Body of pancreas (tissue), 4 donors: ENCODE measurements at regions not wholly inside any gene's neighbourhood (a gene's known extent, or its start where the extent isn't known, plus 50 kb on each side); places are given as distances from the start of the nearest gene placed in this dataset.

Experiments used
- ATAC-seq: fragments of 150-250 bp; one replicate; pipeline ENCODE4 v1.9.1; 2016
- DNase-seq, 4 donors: peaks; one replicate each; pipeline ENCODE4 v3.0.0-alpha.2; 2019
- H3K27ac ChIP-seq, 4 donors: fragments of 200-600 bp; sonication (generic); 1 replicate in 3 of 4; 2 replicates in 1 of 4; pipeline versions ENCODE4 v1.5.1 to v1.6.1; 2016 to 2019; ENCODE audit warnings: mild to moderate bottlenecking in 1 of 4, mixed read lengths in 1 of 4, moderate library complexity in 1 of 4
- H3K27me3 ChIP-seq, 2 donors: fragments of 200-600 bp; sonication (generic); one replicate each; pipeline ENCODE4 v1.6.0; 2016; ENCODE audit warnings: mild to moderate bottlenecking in 1 of 2
- H3K36me3 ChIP-seq, 2 donors: fragments of 200-600 bp; sonication (generic); replicated peaks in 1 of 2; 2 replicates each; pipeline ENCODE4 v1.5.1; 2016; ENCODE audit warnings: low read depth in 2 of 2; ENCODE audit not compliant: insufficient read depth in 1 of 2
- H3K4me1 ChIP-seq: fragments of 200-600 bp; sonication (generic); one replicate; pipeline ENCODE4 v1.6.0; 2016
- H3K4me3 ChIP-seq, 2 donors: fragments of 200-600 bp; sonication (generic); 1 replicate in 1 of 2; 2 replicates in 1 of 2; pipeline ENCODE4 v1.5.1; 2016 to 2019
- H3K9me3 ChIP-seq, 3 donors: fragments of 200-600 bp; sonication (generic); 1 replicate in 2 of 3; 2 replicates in 1 of 3; pipeline ENCODE4 v1.5.1; 2016
- POLR2A ChIP-seq, 3 donors: fragments of 450-650 bp; IDR thresholded peaks; one replicate each; pipeline ENCODE4 v1.6.1; 2016; ENCODE audit warnings: antibody characterized with exemption in 3 of 3, mild to moderate bottlenecking in 2 of 3
- WGBS, 2 donors: methylation state at CpG; one replicate each; pipeline ENCODE4 v1.1.5; 2017; 5-methylcytosine and 5-hydroxymethylcytosine counted together
- intact Hi-C: fragments of 100-400 bp; cut with DNase I; formaldehyde crosslinking; loops from one replicate; pipeline ENCODE4 v1.15.1; 2023
- TF ChIP-seq, protein P1 (sequence below), 7 experiments: fragments of 450-650 bp in 4 of 7; fragments of 200-600 bp in 3 of 7; sonication (generic) in 3 of 7; IDR thresholded peaks; one replicate each; pipeline ENCODE4 v1.5.1; 2016 to 2019; ENCODE audit warnings: antibody characterized with exemption in 7 of 7

DNA sequence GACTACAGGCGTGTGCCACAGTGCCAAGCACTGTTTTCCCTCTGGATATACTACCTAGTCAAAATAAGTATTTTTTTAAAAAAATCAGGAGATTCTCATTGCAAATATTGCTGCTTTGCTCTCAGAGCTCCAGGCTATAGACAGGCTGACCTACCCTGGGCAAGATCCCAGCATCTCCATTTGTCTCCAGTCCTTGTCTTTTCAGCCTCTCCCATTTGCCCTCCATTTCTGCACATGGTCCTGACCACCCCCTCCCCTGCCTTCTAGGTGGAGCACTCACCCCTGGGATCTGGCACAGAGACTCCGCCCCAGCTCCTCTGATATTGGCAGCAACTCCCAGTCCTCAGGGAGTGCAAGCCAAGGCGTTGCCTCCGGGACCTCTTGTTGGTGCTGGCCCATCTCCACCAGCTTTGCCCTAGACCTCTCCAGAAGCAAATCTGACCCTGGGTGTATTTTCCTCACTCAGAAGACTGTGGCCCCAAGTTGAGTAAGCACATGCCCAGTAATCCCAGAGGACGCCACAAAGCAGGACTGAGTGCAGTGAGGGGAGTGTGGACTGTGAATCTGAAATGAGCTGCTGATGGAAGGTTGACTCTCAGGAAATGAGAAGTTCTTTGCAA is 120.6 kb downstream of the MTPAP start:
- TF ChIP-seq POLR2A (IDR thresholded peaks at IDR 0.05), result no peak
- TF ChIP-seq, protein P1, sequence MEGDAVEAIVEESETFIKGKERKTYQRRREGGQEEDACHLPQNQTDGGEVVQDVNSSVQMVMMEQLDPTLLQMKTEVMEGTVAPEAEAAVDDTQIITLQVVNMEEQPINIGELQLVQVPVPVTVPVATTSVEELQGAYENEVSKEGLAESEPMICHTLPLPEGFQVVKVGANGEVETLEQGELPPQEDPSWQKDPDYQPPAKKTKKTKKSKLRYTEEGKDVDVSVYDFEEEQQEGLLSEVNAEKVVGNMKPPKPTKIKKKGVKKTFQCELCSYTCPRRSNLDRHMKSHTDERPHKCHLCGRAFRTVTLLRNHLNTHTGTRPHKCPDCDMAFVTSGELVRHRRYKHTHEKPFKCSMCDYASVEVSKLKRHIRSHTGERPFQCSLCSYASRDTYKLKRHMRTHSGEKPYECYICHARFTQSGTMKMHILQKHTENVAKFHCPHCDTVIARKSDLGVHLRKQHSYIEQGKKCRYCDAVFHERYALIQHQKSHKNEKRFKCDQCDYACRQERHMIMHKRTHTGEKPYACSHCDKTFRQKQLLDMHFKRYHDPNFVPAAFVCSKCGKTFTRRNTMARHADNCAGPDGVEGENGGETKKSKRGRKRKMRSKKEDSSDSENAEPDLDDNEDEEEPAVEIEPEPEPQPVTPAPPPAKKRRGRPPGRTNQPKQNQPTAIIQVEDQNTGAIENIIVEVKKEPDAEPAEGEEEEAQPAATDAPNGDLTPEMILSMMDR (IDR thresholded peaks at IDR 0.05), result no peak
- Histone ChIP-seq H3K27ac (no peak overlapping the region), H3K4me3 (no peak overlapping the region), H3K4me1 (no peaks in the 10 kb centered on the region), H3K36me3 (no peaks in the 10 kb centered on the region), H3K27me3 (no peaks in the 10 kb centered on the region), H3K9me3 (no peaks in the 10 kb centered on the region)
- 74 to 84% methylated on average over 5 of the region's 5 CpGs for WGBS, 2 donors
- ATAC-seq, result no peak
- intact Hi-C loops, result no loop called here
- no peak for DNase-seq

DNA sequence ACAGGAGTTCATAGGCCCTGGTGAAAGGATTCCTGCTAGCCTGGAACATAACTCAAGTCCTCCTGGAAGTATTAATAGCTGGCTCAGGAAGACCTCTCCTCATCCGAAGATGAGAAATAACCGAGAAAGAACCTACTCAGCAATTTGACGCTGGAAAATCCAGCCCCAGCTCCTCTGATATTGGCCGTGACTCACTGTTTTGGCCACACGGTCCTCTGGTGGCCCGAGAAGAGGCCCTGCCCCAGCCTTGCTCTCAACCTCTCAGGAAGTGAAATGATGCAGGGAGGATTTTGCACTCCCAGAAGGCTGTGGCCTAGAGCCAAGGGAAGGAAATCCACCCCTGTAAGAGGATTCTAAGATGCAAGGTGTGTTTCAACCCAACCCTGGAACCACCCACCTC is 121.6 kb downstream of the MTPAP start:
- no peak overlapping the region for H3K27ac ChIP-seq
- intact Hi-C loops, result no loop called here
- ATAC-seq (no peak), DNase-seq (no peak)
- H3K4me3 ChIP-seq, result no peak overlapping the region
- H3K9me3 ChIP-seq, result no peaks in the 10 kb centered on the region
- WGBS, 2 donors, result 79 to 82% methylated on average over 6 of the region's 6 CpGs
- TF ChIP-seq, protein P1 (IDR thresholded peaks at IDR 0.05), result no peak
- no peak for TF ChIP-seq POLR2A (IDR thresholded peaks at IDR 0.05)
- no peaks in the 10 kb centered on the region for H3K36me3 ChIP-seq
- no peaks in the 10 kb centered on the region for H3K27me3 ChIP-seq
- H3K4me1 ChIP-seq, result no peaks in the 10 kb centered on the region

DNA sequence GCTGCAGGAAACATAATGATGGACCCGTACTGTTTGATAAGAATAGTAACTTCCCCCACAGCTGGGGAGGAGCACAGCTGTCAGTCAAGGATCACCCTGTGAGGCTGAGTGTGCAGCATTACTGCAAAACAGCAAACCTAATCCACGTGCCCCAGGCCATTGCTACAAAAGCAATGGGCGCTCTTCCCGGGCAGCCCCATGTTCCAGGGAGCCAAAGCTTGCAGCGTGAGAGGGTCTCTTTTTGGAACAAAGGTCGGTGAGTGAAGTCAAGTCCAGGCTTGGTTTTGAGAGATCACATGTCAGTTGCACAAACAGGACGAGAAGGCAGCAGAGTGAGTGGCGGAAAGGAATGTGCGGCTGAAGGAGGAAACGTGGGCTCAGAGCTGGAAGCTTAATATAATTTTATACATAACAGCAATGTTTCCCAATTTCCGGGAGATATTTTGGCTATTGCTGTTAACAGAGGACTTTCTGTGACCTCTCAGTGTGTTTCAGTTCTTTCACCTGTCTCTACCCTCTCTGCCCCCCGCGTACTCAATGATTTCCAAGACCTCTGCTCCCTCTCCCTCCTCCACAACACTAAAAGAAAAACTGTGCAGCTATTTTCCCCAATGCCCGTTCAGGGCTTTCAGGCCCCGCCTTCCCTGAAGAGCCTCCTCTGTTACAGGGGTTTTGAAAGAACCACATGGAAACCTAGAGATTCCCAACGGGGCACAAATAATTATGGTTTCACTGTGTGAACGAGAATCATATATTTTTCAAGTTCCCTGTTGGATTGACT is 128.9 kb downstream of the MTPAP start:
- H3K36me3 ChIP-seq, result no peaks in the 10 kb centered on the region
- no peak for DNase-seq
- H3K4me1 ChIP-seq, result no peaks in the 10 kb centered on the region
- 15 to 28% methylated on average over 16 to 17 of the region's 17 CpGs for WGBS, 2 donors
- intact Hi-C loops, result no loop called here
- no peak for ATAC-seq
- no peak overlapping the region for H3K4me3 ChIP-seq
- H3K27me3 ChIP-seq, result no peaks in the 10 kb centered on the region
- peak overlapping the region in 1 of 4 donors; percentile 24 for H3K27ac ChIP-seq
- no peaks in the 10 kb centered on the region for H3K9me3 ChIP-seq
- no peak for TF ChIP-seq POLR2A (IDR thresholded peaks at IDR 0.05)
- TF ChIP-seq, protein P1 (IDR thresholded peaks at IDR 0.05), result no peak

DNA sequence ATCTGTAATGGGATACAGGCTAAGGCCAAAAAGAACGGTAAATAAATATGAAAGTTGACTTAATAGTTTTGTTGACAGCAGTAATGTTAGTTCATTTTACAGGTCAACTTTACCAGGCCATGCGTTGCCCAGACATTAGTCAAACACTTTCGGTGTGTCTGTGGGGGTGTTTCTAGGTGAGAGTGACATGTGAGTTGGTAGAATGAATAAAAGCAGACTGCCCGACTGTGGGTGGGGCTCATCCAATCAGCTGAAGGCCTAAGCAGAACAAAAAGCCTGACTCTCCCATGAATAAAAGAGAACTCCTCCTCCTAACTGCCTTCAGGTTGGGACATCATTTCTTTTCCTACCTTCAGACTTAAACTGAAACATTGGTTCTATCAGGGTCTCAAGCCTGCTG is 132.3 kb downstream of the MTPAP start:
- Histone ChIP-seq H3K36me3 (no peaks in the 10 kb centered on the region), H3K27me3 (no peaks in the 10 kb centered on the region), H3K4me3 (no peak overlapping the region), H3K9me3 (no peaks in the 10 kb centered on the region), H3K4me1 (no peaks in the 10 kb centered on the region), H3K27ac (no peak overlapping the region)
- DNase-seq, result no peak
- TF ChIP-seq, protein P1 (IDR thresholded peaks at IDR 0.05), result no peak
- TF ChIP-seq POLR2A (IDR thresholded peaks at IDR 0.05), result no peak
- no peak for ATAC-seq
- WGBS, 2 donors, result 80 to 88% methylated on average over 4 of the region's 4 CpGs
- intact Hi-C loops, result no loop called here
